ENCODE measurements at regions not wholly inside any gene's neighbourhood (a gene's known extent, or its start where the extent isn't known, plus 50 kb on each side); places are given as distances from the start of the nearest gene placed in this dataset.

- H3K4me1 ChIP-seq (replicated peaks; ENCODE audit: insufficient read depth) = no peaks in the 10 kb centered on the region
- no peaks in the 10 kb centered on the region for H3K79me2 ChIP-seq (ENCODE audit: low read depth)
- no peak overlapping the region for H3K27ac ChIP-seq
- no TSS peak for BruUV-seq (replicated peaks)
- no peak for DNase-seq
- intact Hi-C loops (cut with micrococcal nuclease; ENCODE audit: unreplicated experiment) = no loop called here
- no peaks in the 10 kb centered on the region for H3K36me3 ChIP-seq (ENCODE audit: low read depth)
- H3K9me3 ChIP-seq (ENCODE audit: insufficient read depth, low read depth) = 0 out of 2 replicates have a peak, but pooled peaks cover 4% of the 10 kb centered on the region
- H3K4me2 ChIP-seq = no peak overlapping the region
- H2AFZ ChIP-seq = no peak overlapping the region
- TF ChIP-seq EZH2 (IDR thresholded peaks at IDR 0.05; ENCODE audit: low read depth) (no peak), CTCF (conservative IDR thresholded peaks at IDR 0.05) (no peak)
- H3K4me3 ChIP-seq = no peak overlapping the region
- H3K27me3 ChIP-seq (ENCODE audit: insufficient read depth, low read depth) = no peaks in the 10 kb centered on the region
- ChIA-PET POLR2A (ENCODE audit: unreplicated experiment) (no interaction called here), CTCF (no interaction called here)
- H3F3A ChIP-seq (ENCODE audit: insufficient read depth, low read depth) = no peaks in the 10 kb centered on the region
- no peaks in the 10 kb centered on the region for H3K9me2 ChIP-seq (ENCODE audit: insufficient read depth)
- no peaks in the 10 kb centered on the region for H4K20me1 ChIP-seq (ENCODE audit: insufficient read depth)
Observed at GRCh38 chr6:141439513-141439912, 693.2 kb upstream of the GJE1 start.

DNA sequence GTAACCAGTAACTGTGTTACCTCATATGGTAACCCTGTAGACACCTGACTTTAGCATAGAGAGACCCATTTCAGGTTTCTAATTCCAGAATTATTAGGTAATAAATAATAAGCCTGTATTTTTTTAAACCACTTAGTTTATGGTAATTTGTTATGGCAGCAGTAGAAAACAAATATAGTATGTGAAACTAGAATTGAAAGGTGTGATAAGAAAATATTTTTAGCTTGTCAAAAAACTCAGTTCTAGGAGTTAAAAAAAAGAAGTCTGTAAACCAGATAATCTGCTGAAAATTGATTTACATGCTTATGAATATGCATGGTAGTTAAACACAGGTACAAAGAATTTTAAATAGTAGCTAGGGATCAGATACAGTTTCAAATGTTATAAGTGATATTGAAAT is 695.0 kb upstream of the GJE1 start:
- CTCF ChIA-PET = no interaction called here
- H3K9me3 ChIP-seq (ENCODE audit: insufficient read depth, low read depth) = 0 out of 2 replicates have a peak, but pooled peaks cover 4% of the 10 kb centered on the region
- intact Hi-C loops (cut with micrococcal nuclease; ENCODE audit: unreplicated experiment) = no loop called here
- H3K27ac ChIP-seq = no peak overlapping the region
- no peaks in the 10 kb centered on the region for H3K4me1 ChIP-seq (replicated peaks; ENCODE audit: insufficient read depth)
- POLR2A ChIA-PET (ENCODE audit: unreplicated experiment) = no interaction called here
- no peak overlapping the region for H2AFZ ChIP-seq
- no peaks in the 10 kb centered on the region for H3K9me2 ChIP-seq (ENCODE audit: insufficient read depth)
- H3K79me2 ChIP-seq (ENCODE audit: low read depth) = no peaks in the 10 kb centered on the region
- no peak overlapping the region for H3K4me2 ChIP-seq
- no peaks in the 10 kb centered on the region for H3F3A ChIP-seq (ENCODE audit: insufficient read depth, low read depth)
- no peak overlapping the region for H3K4me3 ChIP-seq
- DNase-seq = no peak
- no TSS peak for BruUV-seq (replicated peaks)
- no peaks in the 10 kb centered on the region for H4K20me1 ChIP-seq (ENCODE audit: insufficient read depth)
- no peaks in the 10 kb centered on the region for H3K27me3 ChIP-seq (ENCODE audit: insufficient read depth, low read depth)
- no peak for TF ChIP-seq CTCF (conservative IDR thresholded peaks at IDR 0.05)
- H3K36me3 ChIP-seq (ENCODE audit: low read depth) = no peaks in the 10 kb centered on the region

- Histone ChIP-seq H4K20me1 (ENCODE audit: insufficient read depth) (no peaks in the 10 kb centered on the region), H3K9me2 (ENCODE audit: insufficient read depth) (no peaks in the 10 kb centered on the region), H3K27me3 (ENCODE audit: insufficient read depth, low read depth) (no peaks in the 10 kb centered on the region), H3K79me2 (ENCODE audit: low read depth) (no peaks in the 10 kb centered on the region), H3K4me2 (no peak overlapping the region), H3K4me1 (replicated peaks; ENCODE audit: insufficient read depth) (no peaks in the 10 kb centered on the region), H3K4me3 (no peak overlapping the region), H3F3A (ENCODE audit: insufficient read depth, low read depth) (no peaks in the 10 kb centered on the region), H2AFZ (no peak overlapping the region), H3K36me3 (ENCODE audit: low read depth) (no peaks in the 10 kb centered on the region), H3K27ac (no peak overlapping the region), H3K9me3 (ENCODE audit: insufficient read depth, low read depth) (0 out of 2 replicates have a peak, but pooled peaks cover 4% of the 10 kb centered on the region)
- TF ChIP-seq EZH2 (IDR thresholded peaks at IDR 0.05; ENCODE audit: low read depth) = no peak
- no peak for TF ChIP-seq CTCF (conservative IDR thresholded peaks at IDR 0.05)
- POLR2A ChIA-PET (ENCODE audit: unreplicated experiment) = no interaction called here
- intact Hi-C loops (cut with micrococcal nuclease; ENCODE audit: unreplicated experiment) = no loop called here
- no peak for DNase-seq
- no TSS peak for BruUV-seq (replicated peaks)
- CTCF ChIA-PET = no interaction called here
Observed at GRCh38 chr6:141437011-141437410, 695.7 kb upstream of the GJE1 start.

Data from PC-9 (cell line).